ENCODE measurements at regions not wholly inside any gene's neighbourhood (a gene's known extent, or its start where the extent isn't known, plus 50 kb on each side); places are given as distances from the start of the nearest gene placed in this dataset.

DNA sequence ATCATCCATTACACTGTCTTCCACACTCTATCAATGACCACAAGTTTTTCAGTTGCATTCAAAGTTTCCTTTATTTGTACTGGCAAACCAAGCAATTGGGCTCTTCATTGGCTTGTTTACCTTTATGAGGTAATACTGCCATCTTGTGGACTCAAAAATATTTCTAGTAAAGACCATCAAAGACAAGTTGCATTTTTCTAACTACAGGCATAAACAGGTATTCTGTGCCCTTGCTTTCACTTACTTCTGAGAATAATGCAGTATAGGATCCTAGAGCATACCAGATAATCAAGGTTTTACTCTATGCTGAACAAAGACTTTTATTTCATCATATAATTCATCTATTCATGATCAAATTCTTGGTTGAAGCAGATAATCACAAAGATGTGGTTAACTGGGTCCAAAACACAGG is 173.7 kb upstream of the POU5F2 start:
- Histone ChIP-seq H3K4me3 (ENCODE audit: low read depth in 1 of 3, low read length in 3 of 3) (no peak overlapping the region), H3K27me3 (ENCODE audit: control insufficient read depth in 3 of 3, insufficient read depth in 3 of 3, low read length in 3 of 3) (no peaks in the 10 kb centered on the region), H3K27ac (ENCODE audit: low read depth in 1 of 3, low read length in 2 of 3) (no peak overlapping the region), H3K4me1 (ENCODE audit: control insufficient read depth in 3 of 3, insufficient read depth in 2 of 3, low read depth in 1 of 3, low read length in 2 of 3) (no peaks in the 10 kb centered on the region), H3K9me3 (ENCODE audit: control insufficient read depth in 2 of 2, insufficient read depth in 1 of 2, low read depth in 1 of 2, low read length in 1 of 2) (no peaks in the 10 kb centered on the region), H3K36me3 (ENCODE audit: control insufficient read depth in 3 of 3, insufficient read depth in 2 of 3, low read depth in 1 of 3, low read length in 3 of 3) (no peaks in the 10 kb centered on the region)
- peak; percentile 44 to 45 for DNase-seq
- no peak for FAIRE-seq

DNA sequence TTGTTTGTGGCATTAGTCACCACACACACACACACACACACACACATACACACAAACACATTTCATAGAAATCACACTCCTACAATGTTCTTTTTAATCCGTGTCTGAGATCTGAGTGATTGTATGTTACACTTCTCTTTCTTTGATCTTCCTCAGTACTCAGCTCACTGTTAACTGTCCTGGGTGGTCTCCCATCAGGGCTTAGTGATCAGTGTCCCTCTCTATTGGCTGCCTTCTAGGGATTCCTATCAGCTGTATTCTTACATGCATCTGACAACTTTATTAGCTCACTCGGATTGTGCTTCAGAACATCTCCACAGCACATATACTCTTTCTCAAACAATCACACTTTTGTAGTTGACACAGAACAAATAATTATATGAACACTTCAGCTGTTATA is 170.2 kb upstream of the POU5F2 start:
- 59 to 79% (median 61%) methylated on average over 2 of the region's 2 CpGs for WGBS, 3 donors
- H3K9me3 ChIP-seq (ENCODE audit: control insufficient read depth in 2 of 2, insufficient read depth in 1 of 2, low read depth in 1 of 2, low read length in 1 of 2) = no peaks in the 10 kb centered on the region

DNA sequence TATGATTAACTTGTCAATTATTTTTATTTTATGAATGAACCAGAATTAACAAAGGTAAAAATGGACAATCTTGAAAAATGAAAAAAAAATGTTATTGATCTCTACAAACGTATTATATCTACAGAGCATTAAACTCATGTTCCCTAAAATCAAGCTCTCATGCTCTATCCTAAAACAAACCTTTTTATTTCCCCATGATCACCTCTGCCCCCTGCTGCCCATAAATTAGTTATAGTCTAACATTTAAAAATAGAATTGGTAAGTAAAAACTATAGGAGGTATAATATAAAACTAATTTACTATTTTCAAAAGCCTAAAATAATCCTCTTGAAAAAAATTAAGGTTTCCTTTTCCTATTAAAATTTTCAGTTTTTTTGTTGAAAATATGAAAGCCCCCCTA is 168.0 kb upstream of the POU5F2 start:
- H3K27ac ChIP-seq (ENCODE audit: low read depth in 1 of 3, low read length in 2 of 3) = no peak overlapping the region
- no peaks in the 10 kb centered on the region for H3K9me3 ChIP-seq (ENCODE audit: control insufficient read depth in 2 of 2, insufficient read depth in 1 of 2, low read depth in 1 of 2, low read length in 1 of 2)
- no peaks in the 10 kb centered on the region for H3K36me3 ChIP-seq (ENCODE audit: control insufficient read depth in 3 of 3, insufficient read depth in 2 of 3, low read depth in 1 of 3, low read length in 3 of 3)
- DNase-seq (no peak), FAIRE-seq (peak; percentile 53)
- H3K27me3 ChIP-seq (ENCODE audit: control insufficient read depth in 3 of 3, insufficient read depth in 3 of 3, low read length in 3 of 3) = no peaks in the 10 kb centered on the region
- no peak overlapping the region for H3K4me3 ChIP-seq (ENCODE audit: low read depth in 1 of 3, low read length in 3 of 3)
- H3K4me1 ChIP-seq (ENCODE audit: control insufficient read depth in 3 of 3, insufficient read depth in 2 of 3, low read depth in 1 of 3, low read length in 2 of 3) = no peaks in the 10 kb centered on the region
- 68 to 76% (median 73%) methylated on average over 1 of the region's 1 CpG for WGBS, 3 donors

More for the DNA sequence above, 170.2 kb upstream of the POU5F2 start:
- Histone ChIP-seq H3K4me1 (ENCODE audit: control insufficient read depth in 3 of 3, insufficient read depth in 2 of 3, low read depth in 1 of 3, low read length in 2 of 3) (no peaks in the 10 kb centered on the region), H3K27me3 (ENCODE audit: control insufficient read depth in 3 of 3, insufficient read depth in 3 of 3, low read length in 3 of 3) (no peaks in the 10 kb centered on the region), H3K27ac (ENCODE audit: low read depth in 1 of 3, low read length in 2 of 3) (no peak overlapping the region), H3K36me3 (ENCODE audit: control insufficient read depth in 3 of 3, insufficient read depth in 2 of 3, low read depth in 1 of 3, low read length in 3 of 3) (no peaks in the 10 kb centered on the region), H3K4me3 (ENCODE audit: low read depth in 1 of 3, low read length in 3 of 3) (no peak overlapping the region)
- DNase-seq (no peak), FAIRE-seq (no peak)

DNA sequence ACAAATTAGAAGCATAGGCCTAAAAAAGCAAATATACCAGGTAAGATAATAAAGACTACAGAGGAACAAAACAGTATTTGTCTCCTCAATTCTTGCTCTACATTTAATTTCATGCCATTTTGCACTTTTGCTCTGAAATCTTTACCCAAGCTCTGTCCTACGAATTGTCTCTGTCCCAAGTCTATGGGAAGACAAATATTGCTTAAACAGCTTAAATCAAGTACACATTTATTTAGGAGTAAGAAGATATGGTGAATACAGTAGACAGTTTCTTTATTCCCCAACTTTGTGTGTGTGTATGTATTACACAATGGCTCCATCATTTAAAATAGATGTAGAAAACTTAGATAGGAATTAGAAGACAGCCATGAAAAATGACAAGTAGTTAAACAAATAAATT is 163.5 kb upstream of the POU5F2 start:
- DNase-seq (no peak), FAIRE-seq (no peak)
- H3K4me3 ChIP-seq (ENCODE audit: low read depth in 1 of 3, low read length in 3 of 3) = no peak overlapping the region
- no peaks in the 10 kb centered on the region for H3K9me3 ChIP-seq (ENCODE audit: control insufficient read depth in 2 of 2, insufficient read depth in 1 of 2, low read depth in 1 of 2, low read length in 1 of 2)
- H3K36me3 ChIP-seq (ENCODE audit: control insufficient read depth in 3 of 3, insufficient read depth in 2 of 3, low read depth in 1 of 3, low read length in 3 of 3) = no peaks in the 10 kb centered on the region
- no peaks in the 10 kb centered on the region for H3K4me1 ChIP-seq (ENCODE audit: control insufficient read depth in 3 of 3, insufficient read depth in 2 of 3, low read depth in 1 of 3, low read length in 2 of 3)
- no peak overlapping the region for H3K27ac ChIP-seq (ENCODE audit: low read depth in 1 of 3, low read length in 2 of 3)
- H3K27me3 ChIP-seq (ENCODE audit: control insufficient read depth in 3 of 3, insufficient read depth in 3 of 3, low read length in 3 of 3) = no peaks in the 10 kb centered on the region
- WGBS, 3 donors = 94 to 97% (median 96%) methylated on average over 1 of the region's 1 CpG

DNA sequence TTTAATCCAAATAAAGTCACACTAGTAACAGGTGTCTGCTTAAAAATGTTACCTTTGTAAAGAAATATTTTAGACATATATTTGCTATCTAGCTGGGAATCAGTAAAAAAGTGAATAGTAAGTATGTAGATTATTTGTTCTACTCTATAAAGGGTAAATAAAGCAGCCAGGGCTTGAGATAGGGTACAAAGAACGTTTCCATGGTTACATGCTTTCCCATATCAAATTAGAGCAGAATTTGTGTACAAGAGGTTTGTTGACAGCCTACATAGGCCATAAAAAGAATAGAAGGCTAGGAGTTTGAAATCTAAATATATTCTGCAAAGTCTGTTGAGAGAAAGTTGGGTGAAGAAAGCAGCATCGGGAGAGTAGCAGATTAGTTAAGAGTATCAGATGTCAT is 160.9 kb upstream of the POU5F2 start:
- DNase-seq (peak in 1 of 2 donors; percentile 19), FAIRE-seq (no peak)
- H3K36me3 ChIP-seq (ENCODE audit: control insufficient read depth in 3 of 3, insufficient read depth in 2 of 3, low read depth in 1 of 3, low read length in 3 of 3) = no peaks in the 10 kb centered on the region
- 30 to 70% (median 44%) methylated on average over 2 of the region's 2 CpGs for WGBS, 3 donors
- no peaks in the 10 kb centered on the region for H3K9me3 ChIP-seq (ENCODE audit: control insufficient read depth in 2 of 2, insufficient read depth in 1 of 2, low read depth in 1 of 2, low read length in 1 of 2)
- H3K27ac ChIP-seq (ENCODE audit: low read depth in 1 of 3, low read length in 2 of 3) = no peak overlapping the region
- no peaks in the 10 kb centered on the region for H3K27me3 ChIP-seq (ENCODE audit: control insufficient read depth in 3 of 3, insufficient read depth in 3 of 3, low read length in 3 of 3)
- H3K4me3 ChIP-seq (ENCODE audit: low read depth in 1 of 3, low read length in 3 of 3) = no peak overlapping the region
- H3K4me1 ChIP-seq (ENCODE audit: control insufficient read depth in 3 of 3, insufficient read depth in 2 of 3, low read depth in 1 of 3, low read length in 2 of 3) = no peaks in the 10 kb centered on the region

DNA sequence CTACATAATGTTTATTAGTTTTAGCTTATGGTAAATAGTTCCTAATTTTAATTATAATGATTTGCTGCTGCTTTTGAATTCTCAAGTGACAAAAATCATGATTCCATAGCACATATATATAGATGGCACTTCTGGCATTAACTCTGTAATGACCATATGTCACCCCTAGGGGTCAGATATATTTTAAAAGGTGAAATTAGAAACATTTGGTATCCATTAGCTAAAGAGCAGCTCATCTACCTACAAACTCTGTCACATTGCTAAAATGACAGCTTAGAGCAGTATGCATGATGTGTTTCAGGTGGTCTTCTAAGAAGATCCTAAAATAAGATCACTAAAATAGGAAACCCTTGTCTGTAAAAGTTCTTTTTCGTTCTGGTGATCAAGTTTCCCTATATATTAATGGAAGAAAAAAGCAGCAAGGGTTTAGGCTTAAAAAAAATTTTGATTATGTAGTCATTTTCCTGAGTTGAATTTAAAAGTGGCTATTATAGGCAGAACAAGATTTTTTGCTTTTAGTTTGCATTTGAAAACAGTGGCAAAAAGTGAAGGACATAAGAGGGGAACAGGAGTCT is 157.7 kb upstream of the POU5F2 start:
- FAIRE-seq (no peak), DNase-seq (no peak)
- no peak overlapping the region for H3K4me3 ChIP-seq (ENCODE audit: low read depth in 1 of 3, low read length in 3 of 3)
- H3K27me3 ChIP-seq (ENCODE audit: control insufficient read depth in 3 of 3, insufficient read depth in 3 of 3, low read length in 3 of 3) = no peaks in the 10 kb centered on the region
- H3K36me3 ChIP-seq (ENCODE audit: control insufficient read depth in 3 of 3, insufficient read depth in 2 of 3, low read depth in 1 of 3, low read length in 3 of 3) = no peaks in the 10 kb centered on the region
- H3K9me3 ChIP-seq (ENCODE audit: control insufficient read depth in 2 of 2, insufficient read depth in 1 of 2, low read depth in 1 of 2, low read length in 1 of 2) = no peaks in the 10 kb centered on the region
- 98 to 100% (median 99%) methylated on average over 1 of the region's 1 CpG for WGBS, 3 donors
- no peaks in the 10 kb centered on the region for H3K4me1 ChIP-seq (ENCODE audit: control insufficient read depth in 3 of 3, insufficient read depth in 2 of 3, low read depth in 1 of 3, low read length in 2 of 3)
- no peak overlapping the region for H3K27ac ChIP-seq (ENCODE audit: low read depth in 1 of 3, low read length in 2 of 3)

DNA sequence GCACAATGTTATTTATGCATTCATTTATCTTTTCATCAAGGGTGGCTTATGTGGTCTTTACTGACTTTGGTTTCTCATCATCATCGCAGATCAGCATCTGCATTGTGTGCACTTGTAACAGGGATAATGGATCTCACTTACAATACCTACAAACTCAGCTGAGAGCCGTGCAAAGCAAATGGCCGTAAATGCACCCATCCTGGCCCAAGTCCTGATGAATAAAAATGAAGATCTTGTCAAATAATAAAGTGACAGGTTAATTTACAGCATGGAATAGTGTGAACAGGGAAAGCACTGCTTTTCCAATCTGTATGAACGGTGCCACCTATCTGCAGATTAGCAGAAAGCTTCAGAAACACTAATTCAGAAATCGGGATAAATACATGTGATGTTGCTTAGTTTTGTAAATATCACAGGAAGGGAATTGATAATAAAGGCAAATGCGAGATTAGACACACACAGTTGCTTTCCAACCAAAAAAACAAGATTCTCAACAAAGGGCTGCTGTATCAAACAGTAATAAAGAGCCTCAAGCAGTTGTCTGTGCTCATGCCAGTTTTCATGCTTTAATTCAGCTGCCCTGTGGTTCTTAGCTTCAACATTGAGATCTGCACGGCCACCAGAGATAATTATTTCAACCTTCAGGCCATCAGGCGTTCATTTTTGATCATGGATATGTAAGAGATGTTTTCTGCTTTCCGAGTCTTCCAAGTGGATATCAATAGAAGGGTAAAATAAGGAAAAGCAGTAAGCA is 153.4 kb upstream of the POU5F2 start:
- FAIRE-seq (no peak), DNase-seq (no peak)
- Histone ChIP-seq H3K27ac (ENCODE audit: low read depth in 1 of 3, low read length in 2 of 3) (no peak overlapping the region), H3K4me3 (ENCODE audit: low read depth in 1 of 3, low read length in 3 of 3) (no peak overlapping the region), H3K36me3 (ENCODE audit: control insufficient read depth in 3 of 3, insufficient read depth in 2 of 3, low read depth in 1 of 3, low read length in 3 of 3) (no peaks in the 10 kb centered on the region), H3K27me3 (ENCODE audit: control insufficient read depth in 3 of 3, insufficient read depth in 3 of 3, low read length in 3 of 3) (no peaks in the 10 kb centered on the region), H3K4me1 (ENCODE audit: control insufficient read depth in 3 of 3, insufficient read depth in 2 of 3, low read depth in 1 of 3, low read length in 2 of 3) (peaks cover 0 to 4% (median 0%) of the 10 kb centered on the region in 3 donors), H3K9me3 (ENCODE audit: control insufficient read depth in 2 of 2, insufficient read depth in 1 of 2, low read depth in 1 of 2, low read length in 1 of 2) (no peaks in the 10 kb centered on the region)
- WGBS, 3 donors = 71 to 77% (median 71%) methylated on average over 9 of the region's 9 CpGs

DNA sequence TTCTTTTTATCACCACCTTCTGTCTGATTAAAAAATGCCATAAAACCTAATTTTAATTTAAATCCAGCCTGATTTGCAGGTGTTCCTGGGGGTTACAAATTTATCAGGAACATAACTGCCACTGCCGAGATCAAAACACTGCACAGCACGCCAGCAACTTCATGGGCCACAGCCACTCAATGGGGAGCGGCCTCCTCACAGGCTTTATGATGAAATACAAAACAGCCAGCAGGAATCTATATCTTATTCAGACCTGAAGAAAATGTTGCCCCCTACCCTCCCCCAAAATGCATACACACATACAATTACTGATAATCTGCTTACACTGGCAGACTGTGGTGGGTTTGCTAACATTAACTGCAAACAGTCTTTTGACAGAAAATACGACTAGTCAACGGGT is 151.7 kb upstream of the POU5F2 start:
- Histone ChIP-seq H3K9me3 (ENCODE audit: control insufficient read depth in 2 of 2, insufficient read depth in 1 of 2, low read depth in 1 of 2, low read length in 1 of 2) (no peaks in the 10 kb centered on the region), H3K4me1 (ENCODE audit: control insufficient read depth in 3 of 3, insufficient read depth in 2 of 3, low read depth in 1 of 3, low read length in 2 of 3) (peaks cover 0 to 4% (median 0%) of the 10 kb centered on the region in 3 donors), H3K27ac (ENCODE audit: low read depth in 1 of 3, low read length in 2 of 3) (no peak overlapping the region), H3K27me3 (ENCODE audit: control insufficient read depth in 3 of 3, insufficient read depth in 3 of 3, low read length in 3 of 3) (no peaks in the 10 kb centered on the region), H3K36me3 (ENCODE audit: control insufficient read depth in 3 of 3, insufficient read depth in 2 of 3, low read depth in 1 of 3, low read length in 3 of 3) (no peaks in the 10 kb centered on the region), H3K4me3 (ENCODE audit: low read depth in 1 of 3, low read length in 3 of 3) (no peak overlapping the region)
- 94 to 97% (median 96%) methylated on average over 5 of the region's 5 CpGs for WGBS, 3 donors
- FAIRE-seq (no peak), DNase-seq (no peak)

DNA sequence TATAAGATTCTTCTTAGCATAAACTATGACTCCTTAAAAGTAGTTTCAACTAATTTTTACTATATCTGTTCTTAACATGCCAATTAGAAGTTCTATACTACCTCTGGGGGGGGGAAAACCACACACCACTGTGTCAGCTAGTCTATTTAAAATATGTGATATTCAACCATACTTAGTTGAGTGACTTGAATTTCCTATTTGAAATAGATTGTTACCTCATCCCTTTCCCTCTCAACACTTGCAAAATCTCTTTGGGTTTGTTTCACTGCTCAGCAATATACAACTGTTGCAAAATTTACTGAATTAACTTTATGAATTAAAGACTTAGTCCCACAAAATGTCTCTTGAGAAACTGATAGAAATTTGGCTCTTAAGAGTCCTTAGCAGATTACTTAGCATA is 151.1 kb upstream of the POU5F2 start:
- peaks cover 0 to 4% (median 0%) of the 10 kb centered on the region in 3 donors for H3K4me1 ChIP-seq (ENCODE audit: control insufficient read depth in 3 of 3, insufficient read depth in 2 of 3, low read depth in 1 of 3, low read length in 2 of 3)
- no peaks in the 10 kb centered on the region for H3K27me3 ChIP-seq (ENCODE audit: control insufficient read depth in 3 of 3, insufficient read depth in 3 of 3, low read length in 3 of 3)
- H3K27ac ChIP-seq (ENCODE audit: low read depth in 1 of 3, low read length in 2 of 3) = no peak overlapping the region
- no peaks in the 10 kb centered on the region for H3K9me3 ChIP-seq (ENCODE audit: control insufficient read depth in 2 of 2, insufficient read depth in 1 of 2, low read depth in 1 of 2, low read length in 1 of 2)
- H3K4me3 ChIP-seq (ENCODE audit: low read depth in 1 of 3, low read length in 3 of 3) = no peak overlapping the region
- DNase-seq (no peak), FAIRE-seq (no peak)
- no peaks in the 10 kb centered on the region for H3K36me3 ChIP-seq (ENCODE audit: control insufficient read depth in 3 of 3, insufficient read depth in 2 of 3, low read depth in 1 of 3, low read length in 3 of 3)

Measured in small intestine (tissue), 7 donors.